NT2/D1 (cell line): ENCODE measurements at regions not wholly inside any gene's neighbourhood (a gene's known extent, or its start where the extent isn't known, plus 50 kb on each side); places are given as distances from the start of the nearest gene placed in this dataset.

Experiments used
- SUZ12 ChIP-seq: IDR thresholded peaks from 2 replicates; pipeline ENCODE4 v1.6.1; 2011; ENCODE audit not compliant: insufficient read length, insufficient read depth; ENCODE audit errors: extremely low read depth
- YY1 ChIP-seq: IDR thresholded peaks from 2 replicates; pipeline ENCODE4 v1.6.1; 2011; ENCODE audit not compliant: insufficient read length, insufficient read depth
- ZNF274 ChIP-seq: IDR thresholded peaks from 2 replicates; pipeline ENCODE4 v1.6.1; 2011; ENCODE audit warnings: mild to moderate bottlenecking, low read depth, low read length

DNA sequence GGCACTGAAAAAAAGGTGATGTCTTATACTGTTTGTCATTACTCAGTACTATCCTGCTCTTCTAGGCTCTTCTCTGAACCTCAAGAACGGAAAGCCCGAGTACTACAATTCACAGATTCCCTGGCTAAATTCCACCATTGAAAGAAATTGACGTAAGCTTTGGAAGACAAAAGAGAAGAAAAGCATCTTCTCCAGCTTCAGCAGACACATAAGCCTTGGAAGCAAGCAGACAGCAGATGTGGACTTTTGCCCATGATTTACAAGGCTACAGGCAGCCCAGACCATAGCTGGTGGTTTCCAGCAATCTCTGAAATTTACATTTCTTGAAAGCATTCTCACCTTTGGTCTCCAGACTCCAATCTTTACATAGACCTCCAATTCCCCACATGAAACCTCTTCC lies 289.0 kb downstream of the C1D start:
- no peak for TF ChIP-seq SUZ12
- no peak for TF ChIP-seq ZNF274
- no peak for TF ChIP-seq YY1
